Naive B cell (primary cell): ENCODE measurements at regions not wholly inside any gene's neighbourhood (a gene's known extent, or its start where the extent isn't known, plus 50 kb on each side); places are given as distances from the start of the nearest gene placed in this dataset.

ENCODE experiments used
- ATAC-seq, 2 donors: fragments of 150-1000 bp; cut with Tn5 transposase; 2 replicates each; pipeline ENCODE4 v1.10.0; 2021; ENCODE audit warnings: low read depth in 2 of 2, mild to moderate bottlenecking in 2 of 2, moderate library complexity in 2 of 2
- DNase-seq: peaks from one replicate; pipeline ENCODE4 v3.0.0; 2022
- H3K27ac Mint-ChIP-seq, 6 donors: one replicate each; pipeline ENCODE4 v1.8.0; 2020 to 2022; ENCODE audit warnings: mild to moderate bottlenecking in 6 of 6, mixed read lengths in 6 of 6, moderate library complexity in 5 of 6, inconsistent platforms in 2 of 6
- H3K27me3 Mint-ChIP-seq, 3 donors: one replicate each; pipeline ENCODE4 v1.8.0; 2021 to 2022; ENCODE audit warnings: mixed read lengths in 3 of 3, mild to moderate bottlenecking in 1 of 3
- H3K36me3 Mint-ChIP-seq, 2 donors: one replicate each; pipeline ENCODE4 v1.8.0; 2020 to 2022; ENCODE audit warnings: mixed read lengths in 2 of 2, inconsistent platforms in 1 of 2, mild to moderate bottlenecking in 1 of 2
- H3K4me1 Mint-ChIP-seq, 3 donors: one replicate each; pipeline ENCODE4 v1.8.0; 2020 to 2022; ENCODE audit warnings: mixed read lengths in 3 of 3, inconsistent platforms in 1 of 3, mild to moderate bottlenecking in 1 of 3, moderate library complexity in 1 of 3
- H3K4me3 Mint-ChIP-seq, 8 donors: one replicate each; pipeline ENCODE4 v1.8.0; 2020 to 2022; ENCODE audit warnings: mild to moderate bottlenecking in 8 of 8, mixed read lengths in 8 of 8, moderate library complexity in 8 of 8, inconsistent platforms in 2 of 8
- H3K9me3 Mint-ChIP-seq, 7 donors: one replicate each; pipeline ENCODE4 v1.8.0; 2020 to 2022; ENCODE audit warnings: mixed read lengths in 7 of 7, mild to moderate bottlenecking in 5 of 7, inconsistent platforms in 2 of 7, moderate library complexity in 1 of 7

- no peak overlapping the region for H3K4me3 Mint-ChIP-seq
- ATAC-seq (no peak), DNase-seq (no peak)
- peaks cover 1 to 8% (median 3%) of the 10 kb centered on the region in 7 donors for H3K9me3 Mint-ChIP-seq
- H3K36me3 Mint-ChIP-seq: no peaks in the 10 kb centered on the region
- no peaks in the 10 kb centered on the region for H3K27me3 Mint-ChIP-seq
- H3K4me1 Mint-ChIP-seq: no peaks in the 10 kb centered on the region
- no peak overlapping the region for H3K27ac Mint-ChIP-seq
Observed at GRCh38 chr18:61019338-61020301, 313.6 kb upstream of the CDH20 start.

DNA sequence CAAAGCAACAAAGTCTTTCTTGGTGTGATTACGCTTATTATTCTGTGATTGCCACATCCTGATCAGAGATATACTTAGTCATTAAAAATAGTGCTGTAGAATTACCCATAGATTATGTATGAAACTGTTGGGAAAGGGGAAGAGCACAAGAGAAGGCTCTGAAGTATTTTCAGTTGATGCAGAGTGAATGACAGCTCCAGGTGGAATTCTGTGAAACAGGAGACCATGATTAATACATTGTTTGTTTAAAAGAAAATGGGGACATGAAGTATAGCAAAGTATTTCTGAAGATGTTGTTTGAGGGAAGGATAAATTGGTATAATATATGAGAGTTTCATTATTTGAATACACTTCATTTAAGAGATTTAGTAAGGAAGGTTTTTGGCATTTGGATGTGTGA, 307.6 kb upstream of the CDH20 start:
- ATAC-seq (no peak), DNase-seq (no peak)
- Mint-ChIP-seq H3K9me3 (peaks cover 0 to 9% (median 6%) of the 10 kb centered on the region in 7 donors), H3K27me3 (no peaks in the 10 kb centered on the region), H3K4me1 (no peaks in the 10 kb centered on the region), H3K27ac (no peak overlapping the region), H3K4me3 (no peak overlapping the region), H3K36me3 (no peaks in the 10 kb centered on the region)

DNA sequence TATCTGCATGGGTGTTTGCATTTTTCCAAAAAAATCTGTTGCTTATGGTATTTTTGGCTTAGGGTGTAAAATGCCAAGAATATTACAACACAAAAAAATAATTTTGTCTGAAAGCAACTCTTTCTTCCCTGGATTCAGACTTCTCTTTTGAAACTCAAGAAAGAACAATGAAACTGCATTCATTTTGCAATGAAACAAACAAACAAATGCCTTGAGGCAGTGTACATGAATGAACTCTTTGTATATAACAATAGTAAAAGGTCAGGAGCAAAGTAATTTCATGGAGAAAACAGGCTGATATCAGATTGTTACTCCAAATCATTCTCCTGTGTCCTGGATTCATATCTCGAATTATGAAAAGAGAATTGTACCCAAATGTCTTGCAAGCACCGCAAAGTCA, 301.6 kb upstream of the CDH20 start:
- Mint-ChIP-seq H3K36me3 (no peaks in the 10 kb centered on the region), H3K4me1 (no peaks in the 10 kb centered on the region), H3K27ac (no peak overlapping the region), H3K27me3 (no peaks in the 10 kb centered on the region), H3K4me3 (no peak overlapping the region), H3K9me3 (peaks cover 0 to 8% (median 2%) of the 10 kb centered on the region in 7 donors)
- no peak for ATAC-seq
- no peak for DNase-seq

DNA sequence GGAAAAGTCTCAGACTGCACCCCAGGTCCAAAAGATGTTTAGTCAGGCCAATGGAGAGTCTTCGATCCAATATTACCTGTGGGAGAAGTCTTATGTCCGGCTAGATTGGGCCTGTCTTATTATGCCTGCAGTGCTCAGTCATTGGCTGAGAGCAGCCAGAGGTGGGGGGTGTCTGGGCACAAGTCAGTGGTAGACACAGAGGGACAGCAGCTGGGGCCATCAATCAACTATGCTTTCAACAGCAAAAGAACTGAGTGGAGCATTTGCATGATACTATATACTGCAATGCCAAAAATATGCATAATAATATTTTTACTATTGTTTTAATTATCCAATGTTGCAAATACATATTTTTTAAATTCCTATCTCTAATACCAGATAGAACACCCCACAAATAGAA, 298.6 kb upstream of the CDH20 start:
- no peak overlapping the region for H3K4me3 Mint-ChIP-seq
- no peaks in the 10 kb centered on the region for H3K27me3 Mint-ChIP-seq
- no peak overlapping the region for H3K27ac Mint-ChIP-seq
- H3K36me3 Mint-ChIP-seq: no peaks in the 10 kb centered on the region
- DNase-seq: no peak
- no peak for ATAC-seq
- H3K9me3 Mint-ChIP-seq: peaks cover 0 to 8% (median 2%) of the 10 kb centered on the region in 7 donors
- H3K4me1 Mint-ChIP-seq: no peaks in the 10 kb centered on the region

GRCh38 chr18:61039251-61039650, 294.0 kb upstream of the CDH20 start:
- DNase-seq: no peak
- no peak overlapping the region for H3K4me3 Mint-ChIP-seq

DNA sequence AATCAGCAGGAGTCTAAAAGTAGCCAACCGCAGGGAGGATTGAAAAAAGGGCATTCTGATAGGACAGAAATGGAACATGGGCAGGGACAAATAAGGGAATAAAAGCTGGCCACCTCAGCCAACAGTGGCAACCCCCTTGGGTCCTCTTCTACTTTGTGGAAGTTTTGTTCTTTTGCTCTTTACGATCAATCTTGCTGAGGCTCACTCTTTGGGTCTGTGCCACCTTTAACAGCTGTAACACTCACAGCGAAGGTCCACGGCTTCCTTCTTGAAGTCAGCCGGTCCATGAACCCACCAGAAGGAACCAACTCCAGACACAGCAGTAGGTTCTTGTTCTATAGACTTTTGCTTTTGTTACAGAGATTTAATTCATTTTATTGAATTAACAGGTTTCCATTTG, 285.4 kb upstream of the CDH20 start:
- H3K4me3 Mint-ChIP-seq: no peak overlapping the region
- ATAC-seq (no peak), DNase-seq (no peak)
- H3K27ac Mint-ChIP-seq: no peak overlapping the region
- peaks cover 0 to 15% (median 7%) of the 10 kb centered on the region in 7 donors for H3K9me3 Mint-ChIP-seq
- H3K36me3 Mint-ChIP-seq: no peaks in the 10 kb centered on the region
- H3K4me1 Mint-ChIP-seq: no peaks in the 10 kb centered on the region
- H3K27me3 Mint-ChIP-seq: no peaks in the 10 kb centered on the region

More at GRCh38 chr18:61039251-61039650, 294.0 kb upstream of the CDH20 start:
- no peaks in the 10 kb centered on the region for H3K36me3 Mint-ChIP-seq
- no peaks in the 10 kb centered on the region for H3K4me1 Mint-ChIP-seq
- peaks cover 0 to 4% (median 2%) of the 10 kb centered on the region in 7 donors for H3K9me3 Mint-ChIP-seq
- no peak for ATAC-seq
- H3K27me3 Mint-ChIP-seq: no peaks in the 10 kb centered on the region
- H3K27ac Mint-ChIP-seq: no peak overlapping the region

- DNase-seq: no peak
- ATAC-seq: no peak
- Mint-ChIP-seq H3K27me3 (no peaks in the 10 kb centered on the region), H3K4me1 (no peaks in the 10 kb centered on the region), H3K27ac (no peak overlapping the region), H3K36me3 (no peaks in the 10 kb centered on the region), H3K4me3 (no peak overlapping the region), H3K9me3 (peaks cover 0 to 12% (median 2%) of the 10 kb centered on the region in 7 donors)
Observed at GRCh38 chr18:61057443-61057842, 275.8 kb upstream of the CDH20 start.

- ATAC-seq (no peak), DNase-seq (no peak)
- no peak overlapping the region for H3K4me3 Mint-ChIP-seq
- H3K27ac Mint-ChIP-seq: no peak overlapping the region
- no peaks in the 10 kb centered on the region for H3K27me3 Mint-ChIP-seq
- no peaks in the 10 kb centered on the region for H3K36me3 Mint-ChIP-seq
- no peaks in the 10 kb centered on the region for H3K4me1 Mint-ChIP-seq
- peaks cover 0 to 8% (median 0%) of the 10 kb centered on the region in 7 donors for H3K9me3 Mint-ChIP-seq
Observed at GRCh38 chr18:61062258-61062657, 271.0 kb upstream of the CDH20 start.

DNA sequence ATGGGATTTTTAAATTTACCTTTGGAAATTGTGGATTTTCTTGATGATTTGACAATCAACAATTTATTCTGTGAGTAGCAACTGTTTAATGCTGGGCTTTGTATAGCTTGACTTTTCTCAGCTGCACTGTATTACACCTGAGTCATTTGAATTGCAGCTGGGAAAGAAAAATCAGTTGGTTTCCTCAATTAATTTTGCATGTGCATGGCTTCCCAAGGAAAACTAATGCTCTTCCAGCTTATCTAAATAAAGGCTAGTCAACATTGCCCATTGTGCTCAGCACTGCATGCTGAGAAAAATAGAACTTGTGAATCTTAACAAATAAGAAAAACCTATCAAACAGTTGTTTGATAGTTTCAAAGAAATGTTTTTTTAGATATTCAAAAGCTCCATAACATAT, 268.3 kb upstream of the CDH20 start:
- DNase-seq: no peak
- Mint-ChIP-seq H3K36me3 (no peaks in the 10 kb centered on the region), H3K4me1 (no peaks in the 10 kb centered on the region)

GRCh38 chr18:61076986-61077385, 256.2 kb upstream of the CDH20 start:
- H3K9me3 Mint-ChIP-seq: peaks cover 0 to 12% (median 3%) of the 10 kb centered on the region in 7 donors
- H3K36me3 Mint-ChIP-seq: no peaks in the 10 kb centered on the region
- no peak overlapping the region for H3K27ac Mint-ChIP-seq
- DNase-seq: no peak
- H3K27me3 Mint-ChIP-seq: no peaks in the 10 kb centered on the region
- H3K4me1 Mint-ChIP-seq: no peaks in the 10 kb centered on the region
- H3K4me3 Mint-ChIP-seq: no peak overlapping the region
- no peak for ATAC-seq

More for the DNA sequence above, 268.3 kb upstream of the CDH20 start:
- ATAC-seq: no peak
- no peak overlapping the region for H3K27ac Mint-ChIP-seq
- H3K27me3 Mint-ChIP-seq: no peaks in the 10 kb centered on the region
- H3K4me3 Mint-ChIP-seq: no peak overlapping the region
- no peaks in the 10 kb centered on the region for H3K9me3 Mint-ChIP-seq

DNA sequence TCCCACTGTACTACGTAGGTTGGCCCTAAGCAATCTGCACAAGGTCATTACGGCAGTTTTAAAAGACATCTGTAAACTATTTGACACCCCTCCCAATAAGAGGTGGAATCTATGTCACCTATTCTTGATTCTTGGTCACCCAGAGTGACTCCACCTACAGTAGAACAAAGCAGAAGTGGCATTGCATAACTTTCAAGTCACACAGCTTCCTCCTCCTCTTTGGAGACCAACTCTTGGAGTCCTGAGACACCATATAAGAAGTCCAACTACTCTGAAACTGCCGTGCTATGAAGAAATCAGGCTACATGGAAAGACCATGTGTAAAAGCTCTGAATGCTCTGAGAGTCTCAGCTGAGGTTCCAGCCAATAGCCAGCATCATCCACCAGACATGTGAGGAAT, 253.5 kb upstream of the CDH20 start:
- H3K9me3 Mint-ChIP-seq: peaks cover 0 to 2% (median 0%) of the 10 kb centered on the region in 7 donors
- ATAC-seq (no peak), DNase-seq (no peak)
- no peaks in the 10 kb centered on the region for H3K36me3 Mint-ChIP-seq
- no peaks in the 10 kb centered on the region for H3K27me3 Mint-ChIP-seq
- H3K4me3 Mint-ChIP-seq: no peak overlapping the region
- H3K27ac Mint-ChIP-seq: no peak overlapping the region
- H3K4me1 Mint-ChIP-seq: no peaks in the 10 kb centered on the region

- Mint-ChIP-seq H3K27me3 (no peaks in the 10 kb centered on the region), H3K4me1 (no peaks in the 10 kb centered on the region), H3K36me3 (no peaks in the 10 kb centered on the region), H3K4me3 (no peak overlapping the region), H3K27ac (no peak overlapping the region), H3K9me3 (peaks cover 0 to 3% (median 0%) of the 10 kb centered on the region in 7 donors)
- DNase-seq (no peak), ATAC-seq (no peak)
Observed at GRCh38 chr18:61080954-61081528, 252.2 kb upstream of the CDH20 start.

- Mint-ChIP-seq H3K36me3 (no peaks in the 10 kb centered on the region), H3K4me3 (no peak overlapping the region), H3K27me3 (no peaks in the 10 kb centered on the region), H3K9me3 (peaks cover 0 to 3% (median 0%) of the 10 kb centered on the region in 7 donors), H3K4me1 (no peaks in the 10 kb centered on the region), H3K27ac (no peak overlapping the region)
- DNase-seq (no peak), ATAC-seq (no peak)
Observed at GRCh38 chr18:61082976-61083630, 250.1 kb upstream of the CDH20 start.

- DNase-seq: no peak
- H3K9me3 Mint-ChIP-seq: peaks cover 0 to 4% (median 0%) of the 10 kb centered on the region in 7 donors
- no peak for ATAC-seq
- H3K36me3 Mint-ChIP-seq: no peaks in the 10 kb centered on the region
- no peak overlapping the region for H3K27ac Mint-ChIP-seq
- H3K4me3 Mint-ChIP-seq: no peak overlapping the region
- H3K4me1 Mint-ChIP-seq: peaks cover 0 to 4% (median 0%) of the 10 kb centered on the region in 3 donors
- no peaks in the 10 kb centered on the region for H3K27me3 Mint-ChIP-seq
Observed at GRCh38 chr18:61085036-61085435, 248.2 kb upstream of the CDH20 start.
